CMK (cell line): ENCODE measurements at regions not wholly inside any gene's neighbourhood (a gene's known extent, or its start where the extent isn't known, plus 50 kb on each side); places are given as distances from the start of the nearest gene placed in this dataset.

Experiments
- DNase-seq: peaks from one replicate; pipeline ENCODE4 v3.0.0-alpha.2; 2010; ENCODE audit warnings: low read depth

DNA sequence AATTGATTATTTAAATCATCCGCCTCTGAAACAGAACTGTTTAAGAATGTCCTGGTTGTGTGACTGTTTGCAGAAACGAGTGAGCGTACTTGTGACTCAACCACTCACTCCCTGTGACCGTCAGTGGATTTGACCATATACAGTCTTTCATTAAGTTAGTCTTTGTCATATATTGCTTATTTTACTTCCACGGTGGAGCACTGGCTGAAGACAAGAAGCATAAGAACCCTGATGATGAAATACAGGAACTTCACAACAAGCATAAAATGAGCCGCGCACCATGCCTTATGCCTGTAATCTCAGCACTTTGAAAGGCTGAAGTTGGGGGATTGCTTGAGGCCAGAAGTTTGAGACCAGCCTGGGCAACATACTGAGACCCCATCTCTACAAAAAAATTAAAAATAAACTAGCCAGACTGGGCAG is 194.0 kb downstream of the TOMM20 start:
- no peak for DNase-seq

DNA sequence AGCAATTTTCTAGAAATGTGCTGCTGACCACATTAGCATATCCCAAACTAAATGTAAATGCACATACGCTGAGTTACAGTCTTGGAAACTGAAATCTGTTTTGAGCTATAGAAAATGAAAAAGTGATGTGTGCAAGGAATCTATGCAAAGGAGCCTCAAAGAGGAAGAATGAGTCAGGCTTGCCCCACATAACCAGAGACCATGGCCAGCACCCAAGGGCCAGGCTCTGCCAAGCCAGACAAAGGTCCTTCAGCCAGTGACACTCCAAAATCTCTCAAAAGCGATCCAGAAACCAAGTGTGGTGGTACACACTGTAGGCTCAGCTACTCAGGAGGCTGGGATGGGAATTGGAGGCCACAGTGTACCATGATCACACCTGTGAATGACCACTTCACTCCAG is 195.2 kb downstream of the TOMM20 start:
- DNase-seq = no peak

DNA sequence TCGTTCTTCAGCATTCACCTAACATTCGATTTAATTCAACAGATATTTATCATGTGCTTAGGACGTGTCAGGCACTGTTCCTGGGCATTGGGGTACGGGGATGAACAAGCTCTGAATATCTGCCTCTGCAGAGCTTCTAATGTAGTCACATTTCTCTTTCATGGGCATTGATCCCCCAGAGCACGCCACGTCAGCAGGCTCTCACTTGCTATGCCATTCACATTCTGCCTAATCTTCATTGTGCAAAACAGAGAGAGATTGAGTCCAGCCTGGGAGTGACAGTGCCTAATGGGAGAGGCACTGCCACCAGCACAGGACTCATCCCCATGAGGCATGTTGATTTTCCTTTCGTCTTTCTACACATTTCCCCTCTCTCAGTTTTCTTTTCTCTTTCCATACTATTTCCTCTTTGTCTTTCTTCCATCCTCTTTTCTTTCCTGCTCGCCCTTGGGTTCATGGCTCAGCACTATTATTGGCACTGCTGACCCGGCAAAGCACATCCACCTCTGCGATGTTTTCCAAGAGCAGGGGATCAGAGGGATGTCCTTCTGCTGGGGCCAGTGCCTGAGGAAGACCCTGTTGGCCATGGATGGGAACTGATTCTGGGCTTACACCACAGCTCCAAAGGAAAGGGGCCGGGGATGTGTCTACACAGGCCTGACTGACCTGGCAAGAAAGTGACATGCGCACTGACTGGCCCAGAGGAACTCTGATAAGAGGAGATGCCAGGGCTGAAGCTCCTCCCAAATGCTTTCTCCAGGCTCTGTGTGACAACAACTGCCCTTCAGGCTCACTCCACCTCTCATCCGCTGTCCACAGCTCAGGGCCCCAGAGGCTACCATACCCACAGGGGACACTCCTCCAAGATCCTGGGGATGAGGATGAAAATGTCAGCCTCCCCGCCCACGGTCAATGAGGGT is 195.9 kb downstream of the TOMM20 start:
- no peak for DNase-seq

DNA sequence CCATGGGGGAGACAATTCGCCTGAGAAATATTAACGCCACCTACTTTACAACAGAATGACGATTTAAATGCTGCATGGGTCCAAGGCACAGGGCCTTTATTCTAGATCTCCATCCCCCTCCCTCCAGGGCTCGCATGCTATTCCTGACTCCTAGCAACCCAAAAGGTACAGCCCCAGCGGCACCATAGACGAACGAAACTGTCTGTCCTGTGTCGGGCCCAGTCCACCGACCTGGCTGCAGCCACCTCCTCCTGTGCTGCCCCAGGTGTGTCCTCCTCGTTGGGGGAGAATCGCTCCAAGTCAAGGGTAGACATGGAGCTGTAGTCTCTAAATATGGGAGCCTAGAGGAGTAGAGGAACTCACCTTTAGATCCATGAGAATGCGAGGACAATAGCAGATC is 196.5 kb downstream of the TOMM20 start:
- no peak for DNase-seq

DNA sequence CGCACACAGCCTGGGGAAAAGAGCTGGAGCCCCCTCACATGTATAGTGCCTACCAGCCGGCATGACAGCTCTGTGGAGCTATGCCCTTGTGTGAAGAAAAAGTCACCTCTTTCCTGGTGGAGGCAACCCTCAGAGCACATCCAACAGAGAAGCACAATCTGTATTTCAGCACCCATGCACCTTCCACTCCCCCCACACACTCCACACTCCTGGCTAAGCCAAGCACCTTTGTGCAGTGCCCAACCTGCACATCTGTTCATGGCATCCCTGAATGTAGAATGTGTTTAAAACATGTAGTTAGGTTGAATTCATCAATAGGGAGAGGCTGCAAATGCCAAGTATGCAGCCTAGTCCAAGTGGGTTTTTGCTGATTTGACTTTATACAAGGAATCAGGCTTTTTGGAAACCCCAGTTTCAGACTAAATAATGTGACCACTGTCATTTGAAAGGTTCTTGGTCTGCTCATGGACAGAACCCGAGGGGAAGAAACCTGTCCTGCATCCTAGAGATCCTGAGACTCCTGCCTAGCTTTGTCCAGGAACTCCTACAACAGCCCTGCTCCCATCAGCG is 197.1 kb downstream of the TOMM20 start:
- no peak for DNase-seq

DNA sequence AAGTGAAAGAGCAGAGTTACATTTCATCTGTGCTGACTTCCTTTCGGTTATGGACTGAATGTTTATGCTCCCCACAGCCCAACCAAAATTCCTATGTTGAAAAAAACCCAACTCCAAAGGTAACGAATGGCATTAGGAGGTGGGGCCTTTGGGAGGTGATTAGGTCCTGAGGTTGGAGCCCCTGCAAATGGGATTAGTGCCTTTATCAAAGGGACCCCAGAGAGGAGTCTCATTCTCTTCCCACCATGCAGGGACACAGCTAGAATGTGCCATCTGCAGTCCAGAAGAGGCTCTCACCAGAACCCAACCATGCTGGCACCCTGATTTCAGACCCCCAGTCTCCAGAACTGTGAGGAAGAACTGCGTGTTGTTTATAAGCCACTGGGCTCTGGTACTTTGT is 199.3 kb downstream of the TOMM20 start:
- DNase-seq = no peak

DNA sequence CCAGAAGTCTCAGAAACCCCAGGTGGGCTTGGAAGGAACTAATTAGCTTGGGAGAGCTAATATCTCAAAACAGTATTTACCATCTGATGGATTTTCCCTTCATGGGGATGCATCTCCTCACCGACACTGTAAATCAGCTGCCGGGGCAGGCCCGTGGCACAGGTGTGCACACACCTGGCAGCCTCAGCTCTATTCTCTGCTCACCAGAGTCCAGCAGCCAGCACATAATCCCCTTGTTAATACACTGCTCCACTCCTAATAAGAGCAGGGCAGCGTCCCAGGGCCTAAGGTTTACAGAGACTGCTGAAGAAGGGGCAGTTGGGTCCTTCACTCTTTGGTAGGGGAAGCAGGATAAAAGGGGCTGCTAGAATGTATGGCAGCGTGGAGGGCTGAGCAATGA is 200.0 kb downstream of the TOMM20 start:
- no peak for DNase-seq

DNA sequence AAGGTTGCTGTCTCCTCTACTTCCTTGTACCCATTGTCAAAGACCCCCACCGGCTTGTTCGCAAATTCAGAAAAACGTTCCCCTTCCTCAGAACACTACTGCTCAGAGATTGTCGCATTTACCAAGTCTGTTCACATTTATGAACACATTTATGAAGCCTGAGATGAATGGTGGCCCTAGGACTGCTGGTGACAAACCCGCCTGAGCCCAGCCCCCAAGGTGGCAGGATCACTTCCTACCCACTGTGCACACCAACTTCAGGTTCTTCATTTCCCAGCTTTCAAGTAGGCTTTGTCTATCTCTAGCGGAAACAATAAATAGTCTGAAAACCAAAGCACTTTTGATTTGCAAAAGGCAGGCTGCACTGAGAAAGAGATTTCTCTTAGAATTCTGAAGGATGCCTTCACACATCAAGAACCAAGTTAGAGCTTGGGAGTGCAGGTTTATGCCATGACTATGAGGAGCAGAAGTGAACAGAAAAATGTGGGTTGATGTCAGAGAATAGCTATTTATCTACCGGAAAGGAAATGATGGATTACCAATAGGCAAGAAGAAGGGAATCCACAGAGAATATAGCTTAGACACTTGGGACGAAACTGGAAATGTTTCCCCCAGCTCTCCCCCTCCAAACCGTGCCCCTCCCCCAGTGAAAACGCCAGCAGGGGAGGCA is 200.5 kb downstream of the TOMM20 start:
- DNase-seq = no peak

DNA sequence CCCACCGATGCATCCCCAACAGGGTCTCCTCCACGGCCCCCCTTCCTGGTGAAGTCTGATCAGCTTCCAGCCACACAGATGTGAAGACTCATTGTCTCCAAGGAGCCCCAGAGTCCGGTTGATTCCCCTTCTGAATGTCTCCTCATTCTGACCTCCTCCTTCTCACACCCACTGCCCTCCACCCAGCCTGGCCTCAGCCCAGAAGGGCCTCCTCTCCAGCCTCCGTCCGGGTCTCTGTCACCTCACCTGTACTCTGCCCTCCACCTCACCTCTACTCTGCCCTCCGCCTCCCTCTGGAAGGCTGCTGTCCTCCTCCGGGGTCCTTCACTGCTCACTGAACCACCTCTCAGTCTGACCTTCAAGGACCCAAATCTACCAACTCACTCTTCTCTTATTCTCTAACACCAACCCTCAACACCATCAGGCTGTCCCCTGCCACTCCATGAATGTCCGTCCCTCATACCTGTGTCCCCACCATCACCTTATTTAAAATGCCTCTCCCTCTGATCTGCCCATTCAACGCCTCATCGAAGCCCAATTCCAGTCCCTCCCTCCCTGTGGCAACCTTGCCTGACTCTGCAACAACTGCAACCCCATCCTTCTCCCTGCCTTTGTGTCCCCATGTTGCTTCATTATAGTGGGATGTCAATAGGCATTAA is 201.2 kb downstream of the TOMM20 start:
- no peak for DNase-seq

DNA sequence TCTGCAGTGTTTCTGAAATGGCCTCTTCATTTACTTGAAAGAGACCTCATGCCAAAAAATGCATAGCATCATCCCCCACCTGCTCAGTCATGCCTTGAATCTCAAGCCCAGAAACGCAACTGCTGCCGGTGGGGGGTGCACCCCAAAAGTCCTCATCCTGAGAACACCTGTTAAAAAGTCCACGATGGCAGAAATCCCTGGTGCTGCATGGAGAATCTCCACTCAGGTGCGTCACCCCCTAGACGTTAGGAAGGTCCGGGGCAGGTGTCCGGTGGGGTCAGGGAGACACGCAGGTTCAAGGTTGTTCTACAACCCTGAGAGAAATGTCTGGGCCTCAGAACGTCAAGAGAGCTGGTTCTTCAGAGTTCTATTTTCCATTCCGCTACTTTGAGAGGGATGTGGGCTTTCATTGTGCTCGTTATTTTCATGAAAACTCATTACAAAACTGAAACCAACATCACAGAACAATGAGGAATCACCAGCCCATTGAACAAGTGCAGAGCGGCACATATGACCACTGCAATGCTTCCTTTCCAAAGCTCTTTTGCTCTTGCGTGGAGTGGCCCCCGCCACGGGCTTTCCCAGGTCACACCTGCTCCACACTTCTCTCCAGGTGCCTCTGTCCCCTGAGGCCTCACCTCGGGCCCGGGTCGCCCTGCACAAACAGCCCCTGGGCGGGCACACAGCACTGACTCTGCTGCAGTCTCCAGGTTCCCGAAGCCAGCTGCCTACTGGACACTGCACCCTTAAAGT is 201.9 kb downstream of the TOMM20 start:
- DNase-seq = no peak

DNA sequence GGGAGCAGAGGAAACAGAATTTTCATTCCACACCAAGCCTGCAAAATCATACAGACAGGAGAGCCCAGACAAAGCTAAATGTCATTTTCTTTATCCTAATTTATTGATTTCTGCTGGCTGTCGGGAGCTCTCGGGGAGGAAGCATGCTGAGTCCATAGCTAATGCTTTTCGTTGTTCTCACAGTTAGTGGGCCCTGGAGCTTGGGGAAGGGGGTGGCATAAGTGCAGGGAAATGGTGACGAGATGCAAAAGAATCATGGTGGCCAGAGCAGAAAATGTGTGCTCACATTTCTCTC is 202.4 kb downstream of the TOMM20 start:
- DNase-seq = no peak

DNA sequence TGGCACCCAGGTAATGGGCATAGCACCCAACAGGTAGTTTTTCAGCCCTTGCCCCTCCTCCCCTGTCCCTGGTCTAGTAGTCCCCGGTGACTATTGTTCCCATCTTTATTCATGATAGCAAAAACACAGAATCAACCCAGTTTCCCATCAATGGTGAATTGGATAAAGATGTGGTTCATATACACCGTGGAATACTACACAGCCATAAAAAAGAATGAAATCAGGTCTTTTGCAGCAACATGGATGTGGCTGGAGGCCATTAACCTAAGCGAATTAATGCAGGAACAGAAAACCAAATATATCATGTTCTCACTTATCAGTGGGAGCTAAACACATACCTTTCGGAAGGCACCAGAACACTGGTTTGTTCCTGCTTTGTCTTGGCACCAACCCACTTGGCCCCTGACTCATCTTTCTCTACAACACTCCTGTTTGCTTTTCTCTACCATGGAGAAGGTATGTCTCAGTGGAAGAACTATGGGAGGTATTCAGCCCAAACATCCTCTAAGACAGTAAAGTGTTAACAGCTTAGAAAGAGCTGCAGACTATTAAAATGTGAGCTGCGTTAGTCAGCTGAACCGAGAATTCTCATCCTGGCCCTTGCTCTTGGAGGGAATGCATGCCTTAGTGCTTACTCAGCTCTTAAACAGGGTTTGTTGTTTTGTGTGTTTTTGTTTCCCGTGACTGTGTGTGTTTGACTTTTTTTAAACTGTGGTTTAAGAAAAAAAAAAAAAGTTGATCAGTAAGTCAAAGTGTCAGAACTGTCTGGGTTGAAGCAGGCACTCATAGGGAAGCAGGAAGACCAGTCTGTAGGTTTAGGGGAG is 203.0 kb downstream of the TOMM20 start:
- DNase-seq = no peak

DNA sequence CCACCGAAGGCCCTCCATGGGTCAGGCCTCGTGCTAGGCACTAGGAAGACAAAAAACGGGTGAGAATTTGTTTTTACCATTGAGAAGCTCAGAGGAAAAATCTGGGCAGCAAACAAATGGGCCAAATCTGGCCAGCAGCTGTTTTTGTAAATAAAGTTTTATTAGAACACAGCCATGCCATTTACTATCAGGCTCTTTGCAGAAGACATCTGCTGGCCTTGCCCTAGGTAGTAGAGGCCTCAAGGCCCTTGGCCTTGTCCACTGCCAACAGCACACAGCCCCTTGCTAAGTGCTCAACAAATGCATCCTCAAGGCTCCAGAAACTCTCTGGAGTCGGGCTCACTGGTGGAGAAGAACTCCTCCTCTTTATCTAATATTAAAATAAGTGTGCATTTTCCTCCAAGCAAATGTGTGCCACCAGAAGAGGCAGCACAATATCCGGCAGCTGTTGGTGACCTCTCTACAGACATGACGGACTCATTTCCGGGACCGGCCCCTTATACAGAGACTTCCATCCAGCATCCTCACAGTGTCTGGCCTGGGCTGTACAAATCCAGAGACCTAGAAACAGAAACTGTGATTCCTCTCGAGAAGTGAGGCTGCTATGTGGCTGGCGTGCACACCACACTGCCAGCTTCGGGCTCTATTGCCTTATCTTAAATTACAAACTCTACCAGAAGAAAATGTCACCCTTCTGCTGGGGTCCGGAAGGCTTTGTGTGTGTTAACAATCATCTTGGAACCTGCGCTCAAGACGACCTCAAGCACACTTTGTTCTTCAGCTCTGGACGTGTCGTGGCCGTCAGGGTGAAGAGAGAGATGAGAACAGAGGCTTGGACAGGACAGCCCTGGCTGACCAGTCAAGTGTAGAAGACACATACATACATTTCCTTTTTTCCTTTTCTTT is 203.9 kb downstream of the TOMM20 start:
- no peak for DNase-seq

DNA sequence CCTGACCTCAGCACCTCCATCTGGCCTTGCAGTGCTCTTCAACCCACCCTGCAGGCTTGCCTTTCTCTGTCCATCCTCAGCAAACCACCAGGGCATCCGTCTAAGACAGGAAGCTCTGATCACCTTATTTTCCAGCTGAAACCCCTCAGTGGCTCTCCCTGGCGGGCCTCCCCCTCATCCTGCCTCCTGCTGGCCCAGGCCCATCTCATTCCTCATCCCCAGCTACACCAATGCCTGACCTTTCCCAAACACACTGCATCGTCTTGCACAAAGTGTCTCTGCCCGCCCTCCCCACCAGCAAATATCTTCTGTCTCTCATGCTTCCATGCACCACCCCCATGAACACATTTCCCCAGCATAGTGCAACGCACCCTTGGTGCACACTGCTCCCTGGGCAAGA is 205.0 kb downstream of the TOMM20 start:
- DNase-seq = no peak

DNA sequence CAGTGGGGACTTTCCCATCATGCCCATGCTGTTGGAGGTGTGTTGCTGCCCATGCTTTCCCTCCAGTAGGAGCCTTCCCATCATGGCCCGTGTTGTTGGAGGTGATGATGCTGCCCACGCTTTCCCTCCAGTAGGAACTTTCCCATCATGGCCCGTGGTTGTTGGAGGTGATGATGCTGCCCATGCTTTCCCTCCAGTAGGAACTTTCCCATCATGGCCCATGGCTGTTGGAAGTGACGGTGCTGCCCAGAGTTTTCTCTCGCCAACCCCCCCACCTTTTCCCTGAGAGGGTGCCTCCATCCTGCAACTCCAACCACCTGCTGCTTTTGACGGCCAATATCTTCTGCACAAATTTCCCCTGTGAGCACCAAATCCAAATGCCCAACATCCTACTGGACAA is 205.7 kb downstream of the TOMM20 start:
- DNase-seq = no peak

DNA sequence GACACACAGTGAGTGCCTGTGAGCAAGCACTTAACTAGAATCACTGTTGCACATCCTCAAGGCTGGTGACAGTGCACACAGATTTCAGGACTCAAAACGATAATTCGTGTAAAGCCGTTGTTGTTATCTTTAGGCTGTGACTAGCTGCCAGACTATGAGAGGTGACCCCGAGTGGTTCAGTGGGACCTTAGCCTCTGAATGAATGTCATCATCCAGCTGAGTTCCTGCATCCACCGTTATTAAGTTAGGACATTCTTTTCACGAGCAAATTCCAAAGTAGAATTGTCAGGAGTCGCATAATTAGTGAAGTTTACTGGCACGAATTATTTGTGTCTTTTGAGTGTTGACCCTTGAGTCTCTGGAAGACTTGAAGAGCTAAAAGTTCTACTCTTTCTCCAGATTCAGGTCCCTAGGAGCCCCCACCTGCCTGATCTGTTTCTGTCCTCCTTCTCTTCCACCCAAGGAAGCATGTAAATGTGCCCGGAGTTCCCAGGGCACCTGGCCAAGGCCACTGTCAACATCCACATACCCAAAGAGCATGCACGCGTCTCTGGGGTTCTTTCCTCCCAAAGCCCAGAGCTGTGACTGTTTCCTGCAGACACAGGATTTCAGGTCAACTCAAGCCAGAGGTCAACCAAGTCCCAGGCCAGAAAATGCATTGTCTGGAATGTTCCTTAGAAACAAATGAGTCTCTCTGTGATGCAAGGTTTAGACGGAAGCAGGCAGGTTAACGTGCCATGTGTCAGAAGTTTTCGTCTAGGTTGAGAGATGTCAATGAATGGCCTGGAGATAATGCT is 207.2 kb downstream of the TOMM20 start:
- no peak for DNase-seq

DNA sequence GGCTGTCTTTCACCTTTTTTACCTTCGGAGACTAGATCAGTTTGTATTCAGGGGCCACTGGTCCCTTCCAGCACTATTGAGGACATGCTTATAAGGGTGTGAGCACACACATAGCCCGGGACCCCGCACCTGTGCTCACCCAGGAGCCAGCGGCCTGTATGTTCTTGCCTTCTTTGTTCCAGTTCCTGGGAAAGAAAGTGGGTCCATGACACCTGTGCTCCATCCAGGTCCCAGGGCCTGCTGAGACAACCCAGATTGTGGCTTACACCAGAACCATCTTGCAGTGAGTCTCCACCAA is 207.8 kb downstream of the TOMM20 start:
- DNase-seq = no peak

DNA sequence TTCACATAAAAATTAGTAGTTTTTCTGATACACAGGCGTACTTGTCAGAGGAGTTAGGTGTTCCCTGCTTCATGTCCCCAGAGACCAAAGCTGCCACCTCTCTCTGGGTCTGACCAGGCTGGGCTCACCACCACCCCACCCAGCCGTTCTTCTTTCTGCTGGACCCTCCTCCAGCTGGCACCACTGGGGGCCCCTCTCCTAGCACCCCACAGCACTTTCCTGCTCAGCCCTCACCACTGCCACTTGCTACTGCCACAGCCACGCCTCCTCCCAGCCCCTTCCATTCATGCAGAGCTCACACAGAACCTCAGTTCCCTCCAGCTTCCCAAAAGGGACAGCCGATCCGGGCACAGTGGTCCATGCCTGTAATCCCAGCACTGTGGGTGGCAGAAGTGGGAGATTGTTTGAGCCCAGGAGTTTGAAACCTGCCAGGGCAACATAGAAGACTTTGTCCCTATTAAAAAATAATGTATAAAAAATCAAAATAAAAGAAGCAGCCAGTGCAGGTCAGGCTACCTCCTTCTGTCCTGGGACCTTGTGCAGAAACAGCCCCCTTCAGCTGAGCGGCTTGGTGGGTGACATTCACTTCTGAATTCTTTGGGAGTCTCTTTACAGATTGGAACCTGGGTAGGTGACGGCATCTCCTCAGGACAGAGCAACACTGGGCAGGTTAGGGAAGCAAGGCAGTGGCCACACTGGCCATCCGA is 208.3 kb downstream of the TOMM20 start:
- no peak for DNase-seq
